ENCODE measurements at regions not wholly inside any gene's neighbourhood (a gene's known extent, or its start where the extent isn't known, plus 50 kb on each side); places are given as distances from the start of the nearest gene placed in this dataset.

DNA sequence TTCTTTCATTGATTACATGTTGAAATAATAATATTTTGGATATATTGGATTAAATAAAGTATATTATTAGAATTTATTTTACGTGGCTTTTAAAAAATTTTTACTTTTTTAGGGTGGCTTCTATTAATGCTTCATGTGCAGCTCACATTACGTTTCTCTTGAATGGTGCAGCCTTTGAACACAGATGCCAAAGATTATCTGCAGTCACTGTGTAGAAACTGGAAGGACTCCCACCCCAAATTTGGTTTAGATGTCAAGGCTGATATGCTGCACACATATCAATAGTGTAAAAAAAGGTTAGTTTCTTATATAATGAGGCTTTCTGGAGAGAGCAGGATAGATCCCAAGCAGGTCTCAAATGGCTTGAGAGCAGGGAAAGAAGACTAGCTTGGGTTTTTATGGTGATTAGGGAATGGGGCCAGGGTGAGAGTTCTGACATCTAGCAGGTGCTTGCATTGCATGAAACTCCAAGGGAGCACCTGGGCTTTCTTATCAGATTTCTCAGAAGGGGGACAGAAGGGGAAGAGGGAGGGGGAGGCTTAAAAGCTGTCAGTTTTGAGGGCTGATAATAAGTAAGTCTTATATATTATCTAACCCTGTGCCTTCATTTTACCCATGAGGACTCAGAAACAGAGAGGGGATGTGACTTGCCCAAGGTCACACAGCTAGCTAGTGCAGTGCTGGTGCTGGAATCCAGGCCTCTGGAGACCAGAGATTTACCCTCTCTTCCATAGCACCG is 89.6 kb downstream of the CHST2 start:
- no peaks in the 10 kb centered on the region for H3K79me2 ChIP-seq (ENCODE audit: control insufficient read depth, insufficient read depth, low read length)
- H3K27ac ChIP-seq (ENCODE audit: control insufficient read depth, insufficient read depth): no peak overlapping the region
- ATAC-seq (no peak), FAIRE-seq (no peak), DNase-seq (ENCODE audit: low read depth, low spot score) (no peak)
- peaks cover 27% of the 10 kb centered on the region for H3K4me1 ChIP-seq (ENCODE audit: control insufficient read depth, insufficient read depth, low read length)
- ChIA-PET SMC1A (ENCODE audit: uncharacterized antibody, unreplicated experiment) (interaction anchor here (0.5 to 2.4 kb wide), 3 partner anchors 8 to 242 kb away, joined by 3 to 9 read pairs (median 9); no protein-coding TSS in a partner anchor), RAD21 (ENCODE audit: unreplicated experiment) (interaction anchor here (1.4 to 3.5 kb wide), 2 partner anchors 38 to 90 kb away, joined by 3 to 17 read pairs; partner anchors contain the start of gene CHST2), POLR2A (interaction anchor here (0.7 kb wide), 1 partner anchor 9 kb away, joined by 3 read pairs; no protein-coding TSS in a partner anchor), CTCF (interaction anchor here (1.3 kb wide), 1 partner anchor 7 kb away, joined by 3 read pairs; no protein-coding TSS in a partner anchor)
- 74% methylated on average over 3 of the region's 3 CpGs for WGBS (ENCODE audit: insufficient coverage, insufficient replicate concordance, low lambda C conversion rate, missing lambda C conversion rate)
- H3K4me2 ChIP-seq (ENCODE audit: control insufficient read depth, insufficient read depth): no peak overlapping the region
- H3K27me3 ChIP-seq (replicated peaks in 1 of 2; ENCODE audit: control insufficient read depth in 2 of 2, insufficient read depth in 2 of 2, low read length in 1 of 2): no peaks in the 10 kb centered on the region
- H3K4me3 ChIP-seq: no peak overlapping the region
- H2AFZ ChIP-seq (ENCODE audit: control insufficient read depth, low read depth, low read length): no peak overlapping the region; the same call in 1 of the 2 replicates
- in situ Hi-C loops (cut with MboI) (no loop called here), intact Hi-C loops (cut with micrococcal nuclease; ENCODE audit: unreplicated experiment) (no loop called here)
- H3K9ac ChIP-seq (ENCODE audit: control insufficient read depth, insufficient read depth, low read length): no peak overlapping the region
- no peaks in the 10 kb centered on the region for H4K20me1 ChIP-seq (ENCODE audit: control insufficient read depth, insufficient read depth)
- TF ChIP-seq E2F4 (IDR thresholded peaks at IDR 0.05; ENCODE audit: low read depth, low read length): no peak
- TF ChIP-seq NBN (IDR thresholded peaks at IDR 0.05): no peak
- no peak for TF ChIP-seq SIN3A (IDR thresholded peaks at IDR 0.05; ENCODE audit: low read depth, low read length)
- no peak for TF ChIP-seq CREM (IDR thresholded peaks at IDR 0.05; ENCODE audit: low read depth)
- TF ChIP-seq GATAD2B (conservative IDR thresholded peaks at IDR 0.05; ENCODE audit: low read depth): no peak
- no peak for TF ChIP-seq POLR2A (IDR thresholded peaks at IDR 0.05; ENCODE audit: low read depth, low read length)
- H3K36me3 ChIP-seq (ENCODE audit: control insufficient read depth in 2 of 2, insufficient read depth in 2 of 2, low read length in 1 of 2): no peaks in the 10 kb centered on the region
- no TSS peak for BruUV-seq (replicated peaks)
- H3K9me3 ChIP-seq (replicated peaks; ENCODE audit: control insufficient read depth, insufficient read depth, low read length): peaks cover 4% of the 10 kb centered on the region

DNA sequence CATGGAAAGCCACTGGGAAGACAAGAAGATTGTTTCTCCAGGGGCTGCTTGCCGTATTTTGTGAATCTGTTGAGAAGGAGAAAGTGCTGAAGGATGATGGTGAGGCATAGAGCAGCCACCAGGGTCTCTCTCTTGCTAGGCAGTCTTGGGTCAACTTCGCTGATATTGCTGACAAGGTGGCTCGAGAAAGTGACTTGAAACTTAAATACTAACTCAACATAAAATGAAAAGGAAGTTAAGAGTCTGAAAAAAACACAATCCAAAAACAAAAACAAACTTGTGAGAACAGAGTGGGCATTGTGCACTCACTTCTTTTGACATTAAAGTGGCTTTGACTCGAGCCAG is 90.1 kb downstream of the CHST2 start:
- ATAC-seq (no peak), FAIRE-seq (no peak), DNase-seq (ENCODE audit: low read depth, low spot score) (no peak)
- BruUV-seq (replicated peaks): no TSS peak
- H3K9me3 ChIP-seq (replicated peaks; ENCODE audit: control insufficient read depth, insufficient read depth, low read length): peaks cover 3% of the 10 kb centered on the region
- H4K20me1 ChIP-seq (ENCODE audit: control insufficient read depth, insufficient read depth): no peaks in the 10 kb centered on the region
- RAD21 ChIA-PET (ENCODE audit: unreplicated experiment): interaction anchor here (0.9 to 1.4 kb wide), 2 partner anchors 90 to 205 kb away, joined by 3 to 4 read pairs; partner anchors contain the start of gene CHST2
- H3K4me1 ChIP-seq (ENCODE audit: control insufficient read depth, insufficient read depth, low read length): peaks cover 27% of the 10 kb centered on the region
- no peaks in the 10 kb centered on the region for H3K27me3 ChIP-seq (replicated peaks in 1 of 2; ENCODE audit: control insufficient read depth in 2 of 2, insufficient read depth in 2 of 2, low read length in 1 of 2)
- intact Hi-C loops (cut with micrococcal nuclease; ENCODE audit: unreplicated experiment): no loop called here
- POLR2A ChIA-PET: no interaction called here
- no peaks in the 10 kb centered on the region for H3K36me3 ChIP-seq (ENCODE audit: control insufficient read depth in 2 of 2, insufficient read depth in 2 of 2, low read length in 1 of 2)
- no peaks in the 10 kb centered on the region for H3K79me2 ChIP-seq (ENCODE audit: control insufficient read depth, insufficient read depth, low read length)
- H3K4me2 ChIP-seq (ENCODE audit: control insufficient read depth, insufficient read depth): no peak overlapping the region
- CTCF ChIA-PET: interaction anchor here (1.3 kb wide), 1 partner anchor 8 kb away, joined by 3 read pairs; no protein-coding TSS in a partner anchor
- 79% methylated on average over 4 of the region's 4 CpGs for WGBS (ENCODE audit: insufficient coverage, insufficient replicate concordance, low lambda C conversion rate, missing lambda C conversion rate)
- H2AFZ ChIP-seq (ENCODE audit: control insufficient read depth, low read depth, low read length): no peak overlapping the region; the same call in 1 of the 2 replicates
- SMC1A ChIA-PET (ENCODE audit: uncharacterized antibody, unreplicated experiment): interaction anchor here (0.5 kb wide), 1 partner anchor 241 kb away, joined by 3 read pairs; no protein-coding TSS in a partner anchor
- in situ Hi-C loops (cut with MboI): no loop called here
- no peak overlapping the region for H3K27ac ChIP-seq (ENCODE audit: control insufficient read depth, insufficient read depth)
- H3K4me3 ChIP-seq: no peak overlapping the region
- no peak overlapping the region for H3K9ac ChIP-seq (ENCODE audit: control insufficient read depth, insufficient read depth, low read length)
- TF ChIP-seq WRNIP1 (IDR thresholded peaks at IDR 0.05; ENCODE audit: borderline replicate concordance, low read depth, low read length) (no peak), STAT1 (conservative IDR thresholded peaks at IDR 0.05) (no peak), IRF4 (IDR thresholded peaks at IDR 0.05; ENCODE audit: low read depth, low read length) (no peak), HDAC6 (IDR thresholded peaks at IDR 0.05; ENCODE audit: unreplicated experiment) (no peak), ZNF207 (IDR thresholded peaks at IDR 0.05; ENCODE audit: borderline replicate concordance) (no peak), NKRF (conservative IDR thresholded peaks at IDR 0.05) (no peak), RCOR1 (conservative IDR thresholded peaks at IDR 0.05; ENCODE audit: low read depth, low read length) (no peak)
- TF ChIP-seq, protein P1, sequence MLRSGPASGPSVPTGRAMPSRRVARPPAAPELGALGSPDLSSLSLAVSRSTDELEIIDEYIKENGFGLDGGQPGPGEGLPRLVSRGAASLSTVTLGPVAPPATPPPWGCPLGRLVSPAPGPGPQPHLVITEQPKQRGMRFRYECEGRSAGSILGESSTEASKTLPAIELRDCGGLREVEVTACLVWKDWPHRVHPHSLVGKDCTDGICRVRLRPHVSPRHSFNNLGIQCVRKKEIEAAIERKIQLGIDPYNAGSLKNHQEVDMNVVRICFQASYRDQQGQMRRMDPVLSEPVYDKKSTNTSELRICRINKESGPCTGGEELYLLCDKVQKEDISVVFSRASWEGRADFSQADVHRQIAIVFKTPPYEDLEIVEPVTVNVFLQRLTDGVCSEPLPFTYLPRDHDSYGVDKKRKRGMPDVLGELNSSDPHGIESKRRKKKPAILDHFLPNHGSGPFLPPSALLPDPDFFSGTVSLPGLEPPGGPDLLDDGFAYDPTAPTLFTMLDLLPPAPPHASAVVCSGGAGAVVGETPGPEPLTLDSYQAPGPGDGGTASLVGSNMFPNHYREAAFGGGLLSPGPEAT (IDR thresholded peaks at IDR 0.05; ENCODE audit: low read depth): no peak

Measured in GM12878 (cell line).